ENCODE measurements at regions not wholly inside any gene's neighbourhood (a gene's known extent, or its start where the extent isn't known, plus 50 kb on each side); places are given as distances from the start of the nearest gene placed in this dataset.

DNA sequence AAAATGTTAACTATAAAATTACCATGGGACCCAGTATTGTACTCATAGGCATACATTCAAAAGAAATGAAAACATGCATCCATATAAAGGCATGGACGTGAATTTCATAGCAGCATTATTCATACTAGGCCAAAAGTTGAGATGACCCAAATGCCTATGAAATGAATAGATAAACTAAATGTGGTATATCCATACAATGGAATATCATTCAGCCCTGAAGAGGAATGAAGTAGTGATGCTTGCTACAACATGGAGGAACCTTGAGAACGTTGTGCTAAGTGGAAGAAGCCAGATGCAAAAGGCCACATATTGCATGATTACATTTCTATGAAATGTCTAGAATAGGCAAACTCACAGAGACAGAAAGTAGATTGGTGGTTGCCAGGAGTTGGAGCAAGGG is 127.1 kb upstream of the IPO9 start:
- POLR2A ChIA-PET, result no interaction called here
- CTCF ChIA-PET, result no interaction called here

DNA sequence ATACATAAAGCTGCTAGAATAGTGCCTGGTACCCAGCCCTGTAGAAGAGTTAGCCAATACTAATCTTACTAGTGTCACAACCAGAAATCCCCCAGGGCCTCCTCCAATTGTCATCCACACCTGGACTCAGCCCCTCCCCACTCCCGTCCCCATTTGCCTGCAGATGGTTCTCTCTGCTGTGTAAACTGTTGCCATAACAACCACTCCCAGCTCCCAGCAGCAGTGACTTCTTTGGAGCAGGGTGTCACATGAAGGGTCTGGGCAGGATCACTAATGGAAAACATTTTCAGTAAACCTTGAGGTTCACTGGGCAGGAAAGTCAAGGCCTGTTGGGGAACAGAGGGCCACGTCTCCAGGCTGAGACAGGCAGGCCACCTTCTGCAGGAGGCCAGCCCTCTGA is 126.0 kb upstream of the IPO9 start:
- POLR2A ChIA-PET, result no interaction called here
- CTCF ChIA-PET, result interaction anchor here (1.0 to 3.2 kb wide), 4 partner anchors 86 to 283 kb away, joined by 3 to 28 read pairs (median 4); no protein-coding TSS in a partner anchor

- ChIA-PET CTCF (interaction anchor here (1.0 to 3.2 kb wide), 6 partner anchors 85 to 284 kb away, joined by 3 to 28 read pairs (median 3); no protein-coding TSS in a partner anchor), POLR2A (no interaction called here)
Measured at GRCh38 chr1:201703621-201704438, 125.1 kb upstream of the IPO9 start.

- ChIA-PET CTCF (interaction anchor here (0.5 to 3.2 kb wide), 5 partner anchors 84 to 233 kb away, joined by 3 to 28 read pairs (median 4); no protein-coding TSS in a partner anchor), POLR2A (no interaction called here)
Measured at GRCh38 chr1:201704439-201704792, 124.5 kb upstream of the IPO9 start.

GRCh38 chr1:201705389-201705788 is 123.6 kb upstream of the IPO9 start:
- ChIA-PET POLR2A (no interaction called here), CTCF (interaction anchor here (3.2 kb wide), 1 partner anchor 145 kb away, joined by 28 read pairs; no protein-coding TSS in a partner anchor)

GRCh38 chr1:201706109-201706508 is 122.8 kb upstream of the IPO9 start:
- ChIA-PET CTCF (no interaction called here), POLR2A (no interaction called here)

DNA sequence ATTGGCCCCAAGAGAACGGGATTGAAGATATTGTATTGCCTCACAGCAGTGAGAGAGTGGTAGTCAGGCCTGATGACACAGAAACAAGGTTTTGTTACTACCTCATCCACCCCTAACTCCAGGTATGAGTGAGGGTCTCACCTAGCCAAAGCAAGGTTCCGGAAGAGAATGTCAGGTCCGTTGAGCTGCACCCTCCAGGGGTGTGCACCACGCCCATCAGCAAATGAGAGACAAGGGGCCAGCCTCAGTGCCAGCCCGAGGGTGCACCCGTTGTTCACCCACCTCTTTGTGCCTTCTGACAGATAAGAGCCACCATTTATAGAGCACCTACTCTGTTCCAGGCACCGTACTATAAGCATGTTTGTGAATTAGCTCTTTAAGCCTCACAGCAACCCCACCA is 121.9 kb upstream of the IPO9 start:
- ChIA-PET CTCF (interaction anchor here (1.2 kb wide), 1 partner anchor 148 kb away, joined by 3 read pairs; no protein-coding TSS in a partner anchor), POLR2A (no interaction called here)

DNA sequence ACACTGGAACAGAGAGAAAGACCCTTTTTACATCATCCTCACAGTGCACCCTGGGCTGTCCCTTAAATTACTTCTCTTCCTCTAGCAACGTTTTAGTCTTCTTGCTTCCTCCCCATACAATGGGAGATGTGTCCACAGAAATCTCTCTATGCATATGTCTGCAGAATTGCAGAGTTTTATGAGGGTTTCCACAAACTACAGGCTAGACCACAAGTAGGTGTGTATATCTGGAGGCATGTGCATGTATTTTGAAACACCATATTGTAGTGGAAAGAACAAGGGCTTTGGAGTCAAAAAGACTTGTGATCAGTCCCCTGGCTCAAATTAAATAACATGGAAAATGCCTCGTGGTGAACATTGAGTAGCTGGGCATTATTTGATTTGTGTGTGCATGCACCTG is 121.3 kb upstream of the IPO9 start:
- ChIA-PET CTCF (interaction anchor here (0.7 to 1.2 kb wide), 3 partner anchors 45 to 149 kb away, joined by 3 to 4 read pairs (median 3); no protein-coding TSS in a partner anchor), POLR2A (no interaction called here)

DNA sequence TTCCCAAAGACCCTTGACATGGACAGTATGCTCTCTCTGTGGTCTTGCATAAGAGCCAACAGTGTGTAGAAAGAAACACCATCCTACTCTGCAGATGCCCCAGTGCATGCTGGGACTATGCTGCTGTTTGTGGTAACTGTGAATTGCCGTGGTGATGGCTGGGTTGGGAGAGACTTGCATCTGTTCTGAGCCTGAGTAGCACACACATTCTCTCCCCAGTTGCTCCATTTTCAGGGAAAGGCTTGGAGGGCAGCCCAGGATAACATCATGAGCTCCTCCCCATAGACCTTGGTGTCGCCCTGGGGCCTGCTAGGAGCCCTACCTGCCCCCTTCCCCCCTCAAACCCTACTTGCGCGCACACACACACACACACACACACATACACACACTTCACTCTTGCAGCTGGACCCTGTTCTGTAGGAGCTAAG is 120.9 kb upstream of the IPO9 start:
- CTCF ChIA-PET, result interaction anchor here (0.7 to 1.1 kb wide), 2 partner anchors 44 to 85 kb away, joined by 3 to 4 read pairs; no protein-coding TSS in a partner anchor
- POLR2A ChIA-PET, result no interaction called here

- POLR2A ChIA-PET, result no interaction called here
Measured at GRCh38 chr1:201708691-201709090, 120.3 kb upstream of the IPO9 start.

DNA sequence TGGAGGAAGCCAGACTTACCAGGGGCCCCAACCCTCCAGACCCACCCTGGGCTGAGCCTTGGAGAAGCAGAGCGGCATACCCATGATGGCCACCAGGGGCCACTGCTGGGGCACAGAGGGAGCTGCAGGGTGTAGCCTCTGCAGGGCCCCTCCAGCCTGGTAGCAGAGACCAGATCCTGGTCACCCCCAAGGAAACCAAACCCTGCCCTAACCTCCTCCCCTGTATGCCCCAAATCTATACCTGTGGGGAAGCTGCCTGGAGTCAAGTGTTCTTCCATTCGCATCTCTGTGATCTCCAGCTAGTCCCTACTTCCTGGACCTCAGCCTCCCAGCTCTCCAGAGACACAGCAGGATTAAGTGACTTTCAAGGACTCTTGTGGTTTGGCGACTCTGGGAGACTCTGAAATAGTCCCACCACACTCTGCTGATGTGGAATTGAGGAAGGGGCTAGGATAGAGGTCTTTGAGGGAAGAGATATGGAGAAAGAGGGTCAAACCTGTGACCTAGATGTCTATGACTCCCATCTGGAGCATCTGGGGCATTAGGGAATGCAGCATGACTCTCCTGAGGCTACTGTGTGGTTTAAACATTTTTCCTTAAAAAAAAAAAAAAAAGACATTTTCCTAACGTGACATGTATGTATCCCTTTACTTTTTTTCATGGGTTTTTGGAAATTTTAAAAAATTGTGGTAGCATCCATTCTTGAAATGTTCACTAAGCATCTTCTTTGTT is 119.2 kb upstream of the IPO9 start:
- ChIA-PET CTCF (interaction anchor here (0.6 to 4.4 kb wide), 13 partner anchors 7 to 263 kb away, joined by 3 to 42 read pairs (median 3); no protein-coding TSS in a partner anchor), POLR2A (no interaction called here)

More at GRCh38 chr1:201708691-201709090, 120.3 kb upstream of the IPO9 start:
- CTCF ChIA-PET, result interaction anchor here (0.7 to 4.4 kb wide), 11 partner anchors 8 to 151 kb away, joined by 3 to 42 read pairs (median 4); no protein-coding TSS in a partner anchor

DNA sequence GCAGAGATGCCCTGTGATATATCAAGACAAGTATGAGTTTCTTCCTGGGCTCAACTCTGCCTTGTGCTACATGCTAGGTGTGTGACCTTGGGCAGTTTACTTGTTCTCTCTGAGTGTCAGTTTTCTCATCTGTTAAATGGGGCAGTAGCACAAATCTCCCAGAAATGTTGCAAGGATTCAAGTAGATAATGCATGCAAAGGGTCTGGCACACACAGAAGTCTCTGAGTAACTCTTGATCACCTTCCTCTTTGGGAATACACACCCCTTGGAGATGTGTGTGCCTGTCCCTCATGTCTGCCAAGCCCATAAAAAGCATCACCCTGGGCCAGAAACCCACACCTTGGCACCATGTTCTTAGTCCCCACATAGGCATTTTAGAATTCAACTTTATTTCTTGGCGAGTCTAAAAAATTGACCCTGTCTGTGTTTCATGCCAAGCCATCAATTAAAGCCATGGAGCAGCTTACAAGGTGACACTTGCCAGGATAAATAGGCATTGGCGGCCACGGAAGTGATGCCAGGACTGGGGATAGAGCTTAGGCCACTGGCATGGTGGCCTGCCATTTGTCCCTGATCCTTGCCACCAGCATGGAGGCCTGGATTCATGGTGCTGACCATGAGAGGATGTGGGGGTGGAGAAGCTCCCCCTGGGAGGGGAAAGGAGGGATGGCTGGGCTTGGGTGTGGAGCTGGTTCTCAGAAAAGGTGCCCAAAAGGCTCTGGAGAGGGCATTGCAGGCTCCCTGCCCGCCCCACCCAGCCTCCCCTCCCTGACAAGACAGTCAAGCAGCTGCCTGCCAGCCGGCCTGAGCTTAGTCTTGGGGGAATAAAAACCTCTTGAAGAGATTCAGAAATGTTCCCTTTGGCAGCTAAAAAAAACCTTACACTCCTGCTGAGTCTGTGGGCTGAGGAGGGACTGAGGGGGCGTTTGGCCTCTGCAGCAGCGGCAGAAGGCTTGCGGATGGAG is 118.0 kb upstream of the IPO9 start:
- ChIA-PET POLR2A (no interaction called here), CTCF (interaction anchor here (1.6 to 4.4 kb wide), 3 partner anchors 16 to 84 kb away, joined by 7 to 42 read pairs (median 17); no protein-coding TSS in a partner anchor)

DNA sequence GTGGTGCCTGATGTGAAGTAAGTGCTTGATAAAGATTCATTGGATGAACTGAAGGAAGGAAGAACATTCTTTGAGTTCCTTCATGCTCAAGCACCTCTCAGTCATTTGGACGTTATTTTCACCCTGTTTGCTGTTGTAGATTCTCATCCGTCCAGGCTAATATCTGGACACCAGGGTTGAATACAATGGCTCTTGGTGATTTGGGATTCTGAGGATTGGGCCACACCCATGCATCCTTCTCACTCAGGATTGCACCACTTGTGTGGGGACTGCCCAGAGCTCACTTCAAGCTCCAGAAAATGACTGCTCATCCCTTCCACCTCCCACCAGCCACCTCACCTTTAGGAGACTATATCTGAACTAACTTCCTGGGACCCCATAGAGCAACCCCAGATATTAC is 117.1 kb upstream of the IPO9 start:
- POLR2A ChIA-PET, result no interaction called here

DNA sequence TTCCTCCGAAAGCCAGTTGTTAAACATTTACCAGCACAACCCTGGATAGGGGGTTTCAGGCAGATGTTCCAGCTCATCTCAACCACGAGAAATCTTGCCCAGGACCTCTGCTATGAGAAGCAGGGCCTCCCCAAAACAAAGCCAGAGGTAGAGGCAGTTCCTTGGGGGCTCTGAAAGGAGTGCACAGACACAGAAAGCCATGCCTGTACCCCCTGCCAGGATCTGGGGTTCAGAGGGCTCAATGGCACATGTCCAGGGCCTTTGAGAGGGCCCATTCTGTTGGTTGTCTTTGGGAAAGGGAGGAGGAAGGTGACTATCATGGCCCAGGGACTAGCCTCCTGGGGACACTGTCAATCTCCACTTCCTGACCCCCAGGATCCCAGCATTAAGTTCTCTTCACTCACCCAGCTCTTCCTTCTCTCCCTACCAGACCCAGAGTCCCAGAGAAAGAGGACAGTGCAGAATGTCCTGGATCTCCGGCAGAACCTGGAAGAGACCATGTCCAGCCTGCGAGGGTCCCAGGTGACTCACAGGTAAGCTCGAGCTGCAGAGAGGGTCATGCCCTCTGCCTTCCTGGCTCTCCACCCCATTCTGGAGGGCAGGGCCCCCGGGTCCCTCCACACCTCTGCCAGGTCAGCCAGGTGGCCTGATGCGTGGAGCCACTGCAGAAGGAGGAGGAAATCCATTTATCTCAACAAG is 116.4 kb upstream of the IPO9 start:
- ChIA-PET CTCF (interaction anchor here (0.8 to 4.4 kb wide), 2 partner anchors 73 to 82 kb away, joined by 3 to 42 read pairs; no protein-coding TSS in a partner anchor), POLR2A (no interaction called here)

More for the DNA sequence above, 117.1 kb upstream of the IPO9 start:
- CTCF ChIA-PET, result interaction anchor here (0.8 to 4.4 kb wide), 2 partner anchors 74 to 83 kb away, joined by 3 to 42 read pairs; no protein-coding TSS in a partner anchor

- ChIA-PET CTCF (interaction anchor here (0.8 kb wide), 1 partner anchor 80 kb away, joined by 3 read pairs; no protein-coding TSS in a partner anchor), POLR2A (no interaction called here)
Measured at GRCh38 chr1:201713086-201713810, 115.7 kb upstream of the IPO9 start.

- POLR2A ChIA-PET, result interaction anchor here (0.5 kb wide), 1 partner anchor 41 kb away, joined by 9 read pairs; no protein-coding TSS in a partner anchor
- CTCF ChIA-PET, result no interaction called here
Measured at GRCh38 chr1:201714542-201715329, 114.2 kb upstream of the IPO9 start.

DNA sequence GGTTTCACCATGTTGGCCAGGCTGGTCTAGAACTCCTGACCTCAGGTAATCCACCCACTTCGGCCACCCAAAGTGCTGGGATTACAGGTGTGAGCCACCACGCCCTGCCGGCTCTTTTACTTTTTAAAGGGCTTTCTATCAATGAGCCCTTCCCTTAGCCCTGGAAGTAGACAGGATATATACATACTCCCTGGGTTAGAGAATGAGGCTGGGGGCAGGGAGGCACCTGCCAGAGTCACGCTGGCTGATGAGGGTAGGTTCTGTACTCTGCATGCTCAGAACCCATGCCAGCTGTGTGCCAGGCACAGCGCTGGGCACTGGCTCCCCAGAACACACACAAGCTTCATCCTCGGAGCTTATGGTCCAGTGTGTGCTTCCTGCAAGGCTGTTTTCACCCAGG is 113.6 kb upstream of the IPO9 start:
- CTCF ChIA-PET, result interaction anchor here (0.9 kb wide), 1 partner anchor 68 kb away, joined by 4 read pairs; no protein-coding TSS in a partner anchor
- POLR2A ChIA-PET, result no interaction called here
